OCI-LY3 (cell line): ENCODE measurements at regions not wholly inside any gene's neighbourhood (a gene's known extent, or its start where the extent isn't known, plus 50 kb on each side); places are given as distances from the start of the nearest gene placed in this dataset.

Experiments
- H2AFZ ChIP-seq: fragments of 200-600, 300-600 bp; shearing (Covaris generic); 2 replicates; pipeline ENCODE4 v1.6.0; 2014; ENCODE audit warnings: antibody characterized with exemption, low read depth, low read length
- H3K27ac ChIP-seq: fragments of 200-600, 300-600 bp; sonication (generic); 2 replicates; pipeline ENCODE4 v1.5.1; 2014; ENCODE audit warnings: mild to moderate bottlenecking, low read length, moderate library complexity, mixed read lengths
- H3K27me3 ChIP-seq: fragments of 200-600, 300-600 bp; sonication (generic); 2 replicates; pipeline ENCODE4 v1.6.1; 2014; ENCODE audit warnings: low read depth, low read length, mixed read lengths
- H3K36me3 ChIP-seq: fragments of 200-600, 300-600 bp; sonication (generic); replicated peaks from 2 replicates; pipeline ENCODE3; 2014; ENCODE audit warnings: low read depth, low read length, mixed read lengths
- H3K4me1 ChIP-seq: fragments of 300-600, 200-600 bp; sonication (generic); 2 replicates; pipeline ENCODE4 v1.6.1; 2014; ENCODE audit warnings: low read length, mixed read lengths
- H3K4me2 ChIP-seq: fragments of 200-600, 300-600 bp; sonication (generic); 2 replicates; pipeline ENCODE4 v1.6.1; 2014; ENCODE audit warnings: low read length, mixed read lengths
- H3K4me3 ChIP-seq: fragments of 300-600, 200-600 bp; sonication (generic); 2 replicates; pipeline ENCODE4 v1.5.1; 2014; ENCODE audit warnings: antibody characterized with exemption, mild to moderate bottlenecking, low read length, moderate library complexity
- H3K79me2 ChIP-seq: fragments of 300-600, 200-600 bp; shearing (Covaris generic); 2 replicates; pipeline ENCODE4 v1.6.1; 2014; ENCODE audit warnings: mild to moderate bottlenecking, low read length, mixed read lengths
- H3K9ac ChIP-seq: fragments of 300-600, 200-600 bp; shearing (Covaris generic); 2 replicates; pipeline ENCODE4 v1.6.0; 2014; ENCODE audit warnings: mild to moderate bottlenecking, low read length, moderate library complexity
- H3K9me3 ChIP-seq: fragments of 200-600, 300-600 bp; shearing (Covaris generic); 2 replicates; pipeline ENCODE4 v1.6.1; 2014; ENCODE audit warnings: low read length, mixed read lengths; ENCODE audit not compliant: insufficient read depth
- H4K20me1 ChIP-seq: fragments of 200-600, 300-600 bp; sonication (generic); 2 replicates; pipeline ENCODE4 v1.6.1; 2016; ENCODE audit warnings: low read length, mixed read lengths; ENCODE audit not compliant: insufficient read depth
- EZH2phosphoT487 ChIP-seq: fragments of 200-600 bp; shearing (Covaris generic); IDR thresholded peaks from 2 replicates; pipeline ENCODE4 v1.6.1; 2018; ENCODE audit warnings: antibody characterized with exemption, mixed run types, low read depth
- TF ChIP-seq, protein P1 (sequence below): fragments of 200-600, 300-600 bp; sonication (generic); IDR thresholded peaks from 2 replicates; pipeline ENCODE4 v1.5.1; 2014; ENCODE audit warnings: antibody characterized with exemption, low read length, low read depth

DNA sequence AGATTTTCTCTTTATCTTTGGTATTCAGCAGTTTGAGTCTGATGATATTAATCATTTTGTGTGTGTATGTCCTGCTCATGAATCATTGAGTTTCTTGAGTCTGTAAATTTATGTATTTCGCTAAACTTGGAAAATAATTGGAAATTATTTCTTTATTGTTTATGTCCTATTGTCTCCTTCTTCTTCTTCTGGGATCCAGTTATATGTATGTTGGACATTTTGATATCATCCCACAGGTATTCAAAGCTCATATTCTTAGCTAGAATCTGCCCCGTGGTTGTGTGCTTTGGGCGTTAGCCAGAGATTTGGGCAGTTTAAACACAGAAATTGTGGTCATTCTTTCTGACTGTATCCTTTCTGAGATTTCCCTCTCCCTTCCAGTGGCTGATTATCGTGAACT, 243.0 kb upstream of the SPRED2 start:
- no peaks in the 10 kb centered on the region; the same call in 1 of the 2 replicates for H3K27me3 ChIP-seq
- peaks cover 5% of the 10 kb centered on the region; the same call in 1 of the 2 replicates for H3K9me3 ChIP-seq
- no peaks in the 10 kb centered on the region for H3K36me3 ChIP-seq
- no peaks in the 10 kb centered on the region for H3K4me1 ChIP-seq
- no peak overlapping the region for H3K27ac ChIP-seq
- no peak overlapping the region for H3K4me2 ChIP-seq
- no peaks in the 10 kb centered on the region for H4K20me1 ChIP-seq
- no peak overlapping the region for H2AFZ ChIP-seq
- no peaks in the 10 kb centered on the region for H3K79me2 ChIP-seq
- H3K4me3 ChIP-seq, result no peak overlapping the region
- TF ChIP-seq, protein P1, sequence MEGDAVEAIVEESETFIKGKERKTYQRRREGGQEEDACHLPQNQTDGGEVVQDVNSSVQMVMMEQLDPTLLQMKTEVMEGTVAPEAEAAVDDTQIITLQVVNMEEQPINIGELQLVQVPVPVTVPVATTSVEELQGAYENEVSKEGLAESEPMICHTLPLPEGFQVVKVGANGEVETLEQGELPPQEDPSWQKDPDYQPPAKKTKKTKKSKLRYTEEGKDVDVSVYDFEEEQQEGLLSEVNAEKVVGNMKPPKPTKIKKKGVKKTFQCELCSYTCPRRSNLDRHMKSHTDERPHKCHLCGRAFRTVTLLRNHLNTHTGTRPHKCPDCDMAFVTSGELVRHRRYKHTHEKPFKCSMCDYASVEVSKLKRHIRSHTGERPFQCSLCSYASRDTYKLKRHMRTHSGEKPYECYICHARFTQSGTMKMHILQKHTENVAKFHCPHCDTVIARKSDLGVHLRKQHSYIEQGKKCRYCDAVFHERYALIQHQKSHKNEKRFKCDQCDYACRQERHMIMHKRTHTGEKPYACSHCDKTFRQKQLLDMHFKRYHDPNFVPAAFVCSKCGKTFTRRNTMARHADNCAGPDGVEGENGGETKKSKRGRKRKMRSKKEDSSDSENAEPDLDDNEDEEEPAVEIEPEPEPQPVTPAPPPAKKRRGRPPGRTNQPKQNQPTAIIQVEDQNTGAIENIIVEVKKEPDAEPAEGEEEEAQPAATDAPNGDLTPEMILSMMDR, result no peak
- no peak for TF ChIP-seq EZH2phosphoT487
- H3K9ac ChIP-seq, result no peak overlapping the region

DNA sequence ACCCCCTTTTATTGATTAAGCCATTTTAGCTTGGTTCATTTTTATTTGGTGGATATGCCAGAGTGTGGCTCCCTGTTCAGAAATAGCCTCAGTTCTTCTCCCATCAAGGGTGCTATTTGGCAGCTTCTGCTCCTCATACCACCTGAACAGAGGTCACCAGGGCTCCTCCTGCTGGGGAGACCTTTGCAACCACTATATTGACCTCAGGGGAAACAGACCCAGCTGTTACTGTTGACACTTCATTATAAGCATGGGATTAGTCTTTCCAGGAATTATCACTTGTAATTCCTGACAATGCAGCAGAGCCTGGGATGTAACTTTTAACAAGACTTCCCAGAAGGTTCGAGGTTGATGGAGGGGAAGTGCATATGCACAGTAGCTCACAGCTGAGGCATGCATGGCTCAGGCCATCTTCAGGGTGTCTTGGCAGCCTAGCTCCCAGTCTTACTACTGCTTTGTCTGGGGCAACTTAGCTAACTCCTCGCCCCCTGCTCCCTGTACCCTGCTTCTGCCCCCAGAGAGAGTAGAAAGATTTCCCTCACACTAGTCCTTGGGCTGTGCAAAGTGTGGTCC, 239.4 kb upstream of the SPRED2 start:
- Histone ChIP-seq H3K27me3 (no peaks in the 10 kb centered on the region), H2AFZ (no peak overlapping the region), H3K4me1 (peaks cover under 1% of the 10 kb centered on the region; the same call in 1 of the 2 replicates), H3K79me2 (no peaks in the 10 kb centered on the region), H3K36me3 (peaks cover 3% of the 10 kb centered on the region), H3K27ac (no peak overlapping the region), H3K4me3 (no peak overlapping the region), H3K9ac (no peak overlapping the region), H4K20me1 (no peaks in the 10 kb centered on the region), H3K9me3 (peaks cover 13% of the 10 kb centered on the region; the same call in 1 of the 2 replicates), H3K4me2 (no peak overlapping the region)
- TF ChIP-seq EZH2phosphoT487, result no peak
- TF ChIP-seq, protein P1, result peak; percentile 18; the same call in 1 of the 2 replicates

DNA sequence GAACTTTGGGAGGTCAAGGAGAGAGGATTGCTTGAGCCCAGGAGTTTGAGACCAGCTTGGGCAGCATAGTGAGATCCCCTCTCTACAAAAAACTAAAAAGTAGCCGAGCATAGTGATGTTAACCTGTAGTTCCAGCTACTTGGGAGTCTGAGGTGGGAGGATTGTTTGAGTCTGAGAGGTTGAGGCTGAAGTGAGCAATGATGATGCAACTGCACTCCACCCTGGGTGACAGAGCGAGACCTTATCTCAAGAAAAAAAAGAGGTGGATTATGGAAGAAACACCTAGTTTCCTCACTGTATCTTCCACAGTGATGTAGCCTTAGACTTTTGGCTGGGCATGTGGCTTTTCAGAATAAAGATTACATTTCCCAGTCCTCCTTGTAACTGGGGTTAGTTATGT, 237.2 kb upstream of the SPRED2 start:
- Histone ChIP-seq H2AFZ (no peak overlapping the region), H3K9me3 (0 out of 2 replicates have a peak, but pooled peaks cover 9% of the 10 kb centered on the region), H3K4me1 (peaks cover 13% of the 10 kb centered on the region), H3K79me2 (no peaks in the 10 kb centered on the region), H3K27ac (no peak overlapping the region), H3K36me3 (peaks cover 3% of the 10 kb centered on the region), H4K20me1 (no peaks in the 10 kb centered on the region), H3K4me2 (no peak overlapping the region), H3K27me3 (no peaks in the 10 kb centered on the region), H3K4me3 (no peak overlapping the region), H3K9ac (no peak overlapping the region)
- TF ChIP-seq, protein P1, result no peak
- no peak for TF ChIP-seq EZH2phosphoT487

DNA sequence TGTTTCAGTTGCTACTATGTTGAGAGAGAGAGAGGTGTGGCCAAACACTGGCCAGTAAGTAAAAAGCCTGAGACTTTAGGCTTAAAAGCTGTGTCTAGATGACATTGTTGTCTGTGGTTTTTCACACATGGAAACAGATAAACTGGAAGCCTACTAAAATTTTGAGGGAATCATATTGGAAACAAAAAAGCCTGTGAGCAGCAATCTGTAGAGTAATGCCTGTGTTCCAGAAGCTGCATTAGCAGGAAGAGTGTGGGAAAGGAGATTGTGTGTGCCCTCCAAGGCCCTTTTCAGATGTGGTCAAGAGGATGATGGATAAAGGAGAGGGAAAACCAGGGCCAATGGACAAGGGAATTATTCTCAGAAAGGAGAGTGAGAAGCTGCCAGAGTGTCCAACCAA, 236.3 kb upstream of the SPRED2 start:
- no peak for TF ChIP-seq EZH2phosphoT487
- TF ChIP-seq, protein P1, result no peak
- no peaks in the 10 kb centered on the region for H3K27me3 ChIP-seq
- H2AFZ ChIP-seq, result no peak overlapping the region
- H3K27ac ChIP-seq, result no peak overlapping the region
- H4K20me1 ChIP-seq, result no peaks in the 10 kb centered on the region
- 0 out of 2 replicates have a peak, but pooled peaks cover 9% of the 10 kb centered on the region for H3K9me3 ChIP-seq
- H3K79me2 ChIP-seq, result no peaks in the 10 kb centered on the region
- no peak overlapping the region for H3K4me3 ChIP-seq
- H3K4me2 ChIP-seq, result no peak overlapping the region
- peaks cover 3% of the 10 kb centered on the region for H3K36me3 ChIP-seq
- no peak overlapping the region for H3K9ac ChIP-seq
- H3K4me1 ChIP-seq, result peaks cover 13% of the 10 kb centered on the region
